ENCODE measurements at regions not wholly inside any gene's neighbourhood (a gene's known extent, or its start where the extent isn't known, plus 50 kb on each side); places are given as distances from the start of the nearest gene placed in this dataset.

GRCh38 chr15:98383571-98383970 lies 264.8 kb upstream of the IGF1R start (continued):
- TF ChIP-seq BCLAF1 (IDR thresholded peaks at IDR 0.05; ENCODE audit: borderline replicate concordance in 1 of 2, control insufficient read depth in 1 of 2, low read depth in 2 of 2, low read length in 1 of 2) (no peak), ZNF347 (CRISPR knock-in tag; IDR thresholded peaks at IDR 0.05; ENCODE audit: low read depth) (no peak)

- H3K4me2 ChIP-seq (ENCODE audit: insufficient read depth, low read length) = no peak overlapping the region
- no peaks in the 10 kb centered on the region for H3K4me1 ChIP-seq (replicated peaks in 1 of 2; ENCODE audit: control insufficient read depth in 2 of 2, insufficient read depth in 2 of 2, low read length in 2 of 2)
- POLR2A ChIA-PET = interaction anchor here (0.6 kb wide), 1 partner anchor 1784 kb away, joined by 3 read pairs; no protein-coding TSS in a partner anchor
- CTCF ChIA-PET (ENCODE audit: low intra/inter-chr PET ratio) = no interaction called here
- H2AFZ ChIP-seq (ENCODE audit: low read depth, low read length) = no peak overlapping the region
- intact Hi-C loops (cut with micrococcal nuclease) (no loop called here), in situ Hi-C loops (cut with MboI) (no loop called here)
- no peak overlapping the region for H3K27ac ChIP-seq (ENCODE audit: extremely low read depth, low read depth, low read length)
- H3K9ac ChIP-seq (ENCODE audit: insufficient read depth in 1 of 2, low read depth in 2 of 2, low read length in 2 of 2) = no peak overlapping the region
- DNase-seq (ENCODE audit: extremely low read depth in 1 of 4, low spot score in 3 of 4) (no peak), ATAC-seq (no peak), FAIRE-seq (no peak)
- no peaks in the 10 kb centered on the region for H4K20me1 ChIP-seq (replicated peaks; ENCODE audit: control insufficient read depth, insufficient read depth, low read length)
- H3K79me2 ChIP-seq (ENCODE audit: control insufficient read depth, insufficient read depth, low read length) = no peaks in the 10 kb centered on the region
- peaks cover 0 to 11% of the 10 kb centered on the region in 2 experiments; a peak in 2 of 5 replicates for H3K27me3 ChIP-seq (ENCODE audit: control insufficient read depth in 2 of 2, insufficient read depth in 2 of 2, low read length in 2 of 2)
- no peak overlapping the region for H3K4me3 ChIP-seq
- BruUV-seq (replicated peaks) = no TSS peak
- 0% methylated on average over 9 of the region's 9 CpGs for WGBS (ENCODE audit: insufficient coverage, low coverage, missing lambda C conversion rate)
- H3K9me3 ChIP-seq (replicated peaks; ENCODE audit: control insufficient read depth, insufficient read depth, low read depth, low read length) = no peaks in the 10 kb centered on the region
- no peaks in the 10 kb centered on the region for H3K36me3 ChIP-seq (ENCODE audit: control insufficient read depth, insufficient read depth, low read length)
- H3K9me1 ChIP-seq (ENCODE audit: control insufficient read depth, insufficient read depth, low read length) = no peaks in the 10 kb centered on the region
- TF ChIP-seq SRSF9 (IDR thresholded peaks at IDR 0.05; ENCODE audit: borderline replicate concordance, low read depth, low read length) = no peak
- TF ChIP-seq SIRT6 (IDR thresholded peaks at IDR 0.05; ENCODE audit: low read depth, low read length) = no peak
- no peak for TF ChIP-seq E2F4 (CRISPR knock-in tag; IDR thresholded peaks at IDR 0.05; ENCODE audit: low read depth)
- TF ChIP-seq TAF1 (IDR thresholded peaks at IDR 0.05; ENCODE audit: control insufficient read depth, extremely low read depth, insufficient read depth, low read length, severe bottlenecking) = no peak
- TF ChIP-seq ZNF780A (CRISPR knock-in tag; IDR thresholded peaks at IDR 0.05) = no peak
- no peak for TF ChIP-seq MBD1 (CRISPR knock-in tag; IDR thresholded peaks at IDR 0.05)
- TF ChIP-seq GATA2 (CRISPR knock-in tag; IDR thresholded peaks at IDR 0.05) = no peak
- TF ChIP-seq PRMT5 (CRISPR knock-in tag; IDR thresholded peaks at IDR 0.05) = no peak
- TF ChIP-seq HDGF (IDR thresholded peaks at IDR 0.05) = no peak
- TF ChIP-seq TFAM (CRISPR knock-in tag; conservative IDR thresholded peaks at IDR 0.05) = no peak
- no peak for TF ChIP-seq DDX20 (tag; IDR thresholded peaks at IDR 0.05; ENCODE audit: low read depth)
- no peak for TF ChIP-seq ASH1L (IDR thresholded peaks at IDR 0.05; ENCODE audit: borderline replicate concordance, low read depth, partially characterized antibody)
Measured at GRCh38 chr15:98384328-98385029, 263.9 kb upstream of the IGF1R start.
